GM20000 (cell line): ENCODE measurements at regions not wholly inside any gene's neighbourhood (a gene's known extent, or its start where the extent isn't known, plus 50 kb on each side); places are given as distances from the start of the nearest gene placed in this dataset.

Experiments
- DNase-seq: peaks from one replicate; pipeline ENCODE4 v3.0.0; 2012; ENCODE audit warnings: low spot score
- TF ChIP-seq, protein P1 (sequence below): IDR thresholded peaks from 2 replicates; pipeline ENCODE4 v1.5.1; 2012; ENCODE audit warnings: mild to moderate bottlenecking, control low read depth; ENCODE audit errors: extremely low read depth, missing control alignments

DNA sequence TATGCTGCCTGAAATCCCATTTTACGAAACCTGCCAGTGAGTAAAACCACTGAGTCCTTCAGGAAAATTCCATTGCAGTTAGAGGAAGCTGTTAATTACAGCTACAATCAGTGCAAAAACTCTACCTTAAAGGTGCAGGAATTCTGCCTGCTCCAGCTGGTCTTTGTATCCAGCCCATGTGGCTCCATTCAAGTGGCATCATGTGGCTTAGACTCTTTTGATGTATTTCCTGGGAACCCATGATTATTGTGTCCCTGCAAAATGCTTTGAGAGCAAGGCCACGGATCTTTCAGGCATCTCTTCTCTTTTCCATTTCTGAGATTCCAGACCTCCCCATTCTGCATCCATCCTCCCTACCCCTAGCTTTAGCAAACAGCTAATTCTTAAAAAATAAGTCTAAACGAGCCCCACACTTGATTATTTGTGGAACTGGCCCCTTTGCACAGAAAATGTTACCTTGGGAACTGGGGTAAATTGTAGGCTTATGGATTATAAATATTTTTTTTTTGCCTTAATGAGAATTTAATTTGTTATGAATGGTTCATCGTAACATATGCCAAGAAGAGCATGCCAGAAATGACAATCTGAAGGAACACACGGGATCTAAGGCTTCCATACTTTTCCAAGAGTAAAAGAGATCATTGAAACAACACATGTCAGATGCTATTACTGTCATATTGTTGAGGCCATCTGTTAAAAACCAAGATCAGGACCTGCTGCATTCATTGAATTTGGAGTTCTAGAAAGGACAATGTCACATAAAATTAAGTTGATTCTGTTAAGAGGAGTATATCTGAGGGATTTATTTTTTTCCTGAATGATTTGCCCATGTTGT, 144.6 kb downstream of the TPH2 start:
- TF ChIP-seq, protein P1, sequence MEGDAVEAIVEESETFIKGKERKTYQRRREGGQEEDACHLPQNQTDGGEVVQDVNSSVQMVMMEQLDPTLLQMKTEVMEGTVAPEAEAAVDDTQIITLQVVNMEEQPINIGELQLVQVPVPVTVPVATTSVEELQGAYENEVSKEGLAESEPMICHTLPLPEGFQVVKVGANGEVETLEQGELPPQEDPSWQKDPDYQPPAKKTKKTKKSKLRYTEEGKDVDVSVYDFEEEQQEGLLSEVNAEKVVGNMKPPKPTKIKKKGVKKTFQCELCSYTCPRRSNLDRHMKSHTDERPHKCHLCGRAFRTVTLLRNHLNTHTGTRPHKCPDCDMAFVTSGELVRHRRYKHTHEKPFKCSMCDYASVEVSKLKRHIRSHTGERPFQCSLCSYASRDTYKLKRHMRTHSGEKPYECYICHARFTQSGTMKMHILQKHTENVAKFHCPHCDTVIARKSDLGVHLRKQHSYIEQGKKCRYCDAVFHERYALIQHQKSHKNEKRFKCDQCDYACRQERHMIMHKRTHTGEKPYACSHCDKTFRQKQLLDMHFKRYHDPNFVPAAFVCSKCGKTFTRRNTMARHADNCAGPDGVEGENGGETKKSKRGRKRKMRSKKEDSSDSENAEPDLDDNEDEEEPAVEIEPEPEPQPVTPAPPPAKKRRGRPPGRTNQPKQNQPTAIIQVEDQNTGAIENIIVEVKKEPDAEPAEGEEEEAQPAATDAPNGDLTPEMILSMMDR = no peak
- DNase-seq = no peak

DNA sequence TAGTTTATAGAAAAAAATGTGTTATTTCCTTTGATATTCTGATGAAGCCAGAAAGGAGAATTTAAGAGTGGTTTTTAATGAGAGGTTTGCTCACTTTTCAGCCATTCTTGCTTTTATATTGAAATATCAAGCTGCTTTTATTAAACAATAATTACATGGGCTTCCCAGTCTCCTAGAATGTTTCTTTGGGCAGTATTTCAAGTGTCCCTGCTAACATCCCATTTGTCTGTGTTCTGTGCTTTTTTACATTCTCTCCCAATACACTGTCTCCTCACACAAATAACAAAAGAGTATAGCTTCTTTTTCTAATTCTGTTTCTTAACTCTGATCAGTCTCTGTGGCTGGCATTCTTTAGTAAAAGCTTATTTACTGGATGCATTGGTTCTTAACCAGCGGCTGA, 145.4 kb downstream of the TPH2 start:
- DNase-seq = no peak
- TF ChIP-seq, protein P1 = no peak

DNA sequence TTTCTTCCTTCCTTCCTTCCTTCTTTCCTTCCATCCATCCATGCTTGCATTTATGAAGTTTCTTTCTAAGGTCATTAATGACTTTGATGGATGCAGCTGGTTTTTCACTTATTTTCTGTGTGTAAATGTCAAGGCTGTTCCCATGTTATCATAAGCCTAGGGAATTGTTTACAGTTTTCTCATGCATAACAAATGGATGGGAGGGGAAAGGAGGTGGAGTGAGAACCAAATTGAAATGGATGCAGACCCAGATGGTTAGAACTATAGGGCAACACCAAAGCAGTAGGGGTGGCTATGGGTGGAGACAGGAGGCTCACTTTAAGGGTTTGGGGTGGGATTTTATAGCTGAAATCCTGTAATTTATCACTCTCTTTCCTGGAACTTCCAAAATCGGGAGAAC, 146.2 kb downstream of the TPH2 start:
- DNase-seq = no peak
- TF ChIP-seq, protein P1 = no peak

DNA sequence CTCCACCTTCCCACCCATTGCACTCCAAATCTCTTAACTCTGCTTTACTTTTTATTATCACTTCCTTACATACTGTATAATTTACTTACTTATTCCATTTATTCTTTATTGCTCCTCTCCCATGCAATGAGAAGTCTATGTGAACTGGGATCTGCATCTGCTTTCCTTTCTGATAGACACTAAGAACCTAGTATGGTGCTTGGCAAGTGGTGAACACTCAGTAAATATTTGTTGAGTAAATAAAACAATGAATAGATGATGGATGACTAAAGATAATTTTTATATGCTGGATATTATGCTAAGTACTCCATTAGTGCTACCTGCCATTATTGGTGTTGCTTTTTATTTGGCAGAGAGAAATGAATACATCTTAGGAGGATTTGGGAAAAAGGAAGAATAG, 151.0 kb downstream of the TPH2 start:
- TF ChIP-seq, protein P1 = no peak
- DNase-seq = no peak

DNA sequence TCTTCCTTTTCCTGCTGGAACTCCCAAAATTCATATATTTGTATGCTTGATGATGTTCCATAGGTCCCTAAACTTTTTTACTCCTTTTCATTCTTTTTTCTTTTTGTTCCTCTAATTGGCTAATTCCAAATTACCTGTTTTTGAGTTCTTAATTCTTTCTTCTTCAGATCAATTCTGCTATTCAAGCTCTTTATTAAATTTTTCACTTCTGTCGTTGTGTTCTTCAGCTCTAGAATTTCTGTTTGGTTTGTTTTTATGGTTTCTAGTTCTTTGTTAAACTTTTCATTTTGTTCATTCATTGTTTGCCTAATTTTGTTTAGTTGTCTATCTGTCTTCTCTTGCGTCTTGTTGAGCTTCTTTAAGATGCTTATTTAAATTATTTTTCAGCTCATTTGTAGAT, 154.8 kb downstream of the TPH2 start:
- no peak for DNase-seq
- TF ChIP-seq, protein P1 = no peak

DNA sequence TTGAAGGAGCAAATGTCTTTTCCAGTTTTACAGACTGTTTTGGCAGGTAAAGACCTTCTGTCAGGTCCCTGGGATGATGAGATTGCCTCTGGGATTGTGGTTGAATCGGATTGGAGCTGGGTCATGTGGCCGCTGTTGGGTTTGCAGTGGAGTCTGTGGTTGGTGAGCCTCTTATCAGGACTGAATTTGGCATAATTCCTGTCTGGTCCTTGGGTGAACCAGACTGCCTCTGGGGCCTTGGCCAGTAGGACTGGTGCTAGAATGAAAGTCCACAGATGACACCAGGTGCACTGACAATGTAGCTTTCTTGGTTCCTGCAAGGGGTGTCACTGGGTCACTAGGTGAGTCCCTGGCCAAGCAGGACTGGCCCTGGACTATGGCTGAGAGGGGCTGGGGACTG, 155.3 kb downstream of the TPH2 start:
- TF ChIP-seq, protein P1 = no peak
- no peak for DNase-seq

DNA sequence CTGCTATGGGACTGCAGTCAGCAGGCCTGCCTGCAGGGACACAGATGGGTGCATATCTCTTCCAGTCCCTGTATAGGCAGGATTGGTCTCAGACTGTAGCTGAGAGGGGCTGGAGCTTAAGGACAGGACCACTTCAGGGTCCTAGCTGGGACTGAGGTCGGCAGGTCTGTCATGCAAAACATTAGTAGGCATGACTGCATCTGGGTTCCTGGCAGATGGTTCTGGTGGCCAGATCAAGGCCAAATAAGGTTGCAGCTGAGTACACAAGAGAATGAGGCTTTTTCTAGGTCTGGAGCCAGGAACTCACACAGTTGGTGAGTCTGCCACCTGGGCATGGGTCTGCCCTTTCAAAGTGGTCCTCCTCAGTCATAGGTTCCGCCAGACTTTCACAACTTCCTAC, 155.8 kb downstream of the TPH2 start:
- DNase-seq = no peak

More for the DNA sequence above, 155.8 kb downstream of the TPH2 start:
- TF ChIP-seq, protein P1 = no peak
